GM19438 (cell line): ENCODE measurements at regions not wholly inside any gene's neighbourhood (a gene's known extent, or its start where the extent isn't known, plus 50 kb on each side); places are given as distances from the start of the nearest gene placed in this dataset.
"Not testable (repeated sequence)": the region's sequence is repeated elsewhere in the genome, so short reads cannot be mapped to it uniquely, and the experiment has no call there.

Source experiments
- ATAC-seq: cut with Tn5 transposase; IDR thresholded peaks from one replicate; pipeline ENCODE4 v1.9.1; 2021; ENCODE audit warnings: low read depth; ENCODE audit not compliant: unreplicated experiment

- ATAC-seq: no peak
These were observed 1411.0 kb upstream of the WWC1 start for GRCh38 chr5:166880456-166880855.

GRCh38 chr5:166881802-166882201 is 1409.6 kb upstream of the WWC1 start:
- ATAC-seq: no peak

- ATAC-seq: no peak
These were observed 1408.4 kb upstream of the WWC1 start for GRCh38 chr5:166883016-166883415.

GRCh38 chr5:166898166-166898565 is 1393.3 kb upstream of the WWC1 start:
- no peak for ATAC-seq

- no peak for ATAC-seq
These were observed 1392.1 kb upstream of the WWC1 start for GRCh38 chr5:166899343-166899742.

- no peak for ATAC-seq
These were observed 1386.9 kb upstream of the WWC1 start for GRCh38 chr5:166904571-166904970.

GRCh38 chr5:166906991-166907713 is 1384.3 kb upstream of the WWC1 start:
- no peak for ATAC-seq

GRCh38 chr5:166909040-166909439 is 1382.4 kb upstream of the WWC1 start:
- no peak for ATAC-seq

GRCh38 chr5:166909926-166910325 is 1381.5 kb upstream of the WWC1 start:
- no peak for ATAC-seq

GRCh38 chr5:166910995-166911394 is 1380.5 kb upstream of the WWC1 start:
- no peak for ATAC-seq

- ATAC-seq: no peak
These were observed 1375.4 kb upstream of the WWC1 start for GRCh38 chr5:166916021-166916420.

- no peak for ATAC-seq
These were observed 1365.3 kb upstream of the WWC1 start for GRCh38 chr5:166926138-166926537.

GRCh38 chr5:166926806-166927475 is 1364.5 kb upstream of the WWC1 start:
- not testable (repeated sequence) for ATAC-seq

GRCh38 chr5:166936351-166936750 is 1355.1 kb upstream of the WWC1 start:
- no peak for ATAC-seq

- no peak for ATAC-seq
These were observed 1353.4 kb upstream of the WWC1 start for GRCh38 chr5:166938071-166938470.

- no peak for ATAC-seq
These were observed 1348.5 kb upstream of the WWC1 start for GRCh38 chr5:166942948-166943347.

GRCh38 chr5:166947045-166947444 is 1344.4 kb upstream of the WWC1 start:
- no peak for ATAC-seq

GRCh38 chr5:166948679-166949078 is 1342.8 kb upstream of the WWC1 start:
- no peak for ATAC-seq

GRCh38 chr5:166952048-166952447 is 1339.4 kb upstream of the WWC1 start:
- no peak for ATAC-seq

GRCh38 chr5:166957782-166958181 is 1333.7 kb upstream of the WWC1 start:
- no peak for ATAC-seq

GRCh38 chr5:166959766-166960165 is 1331.7 kb upstream of the WWC1 start:
- ATAC-seq: no peak

GRCh38 chr5:166961028-166961427 is 1330.4 kb upstream of the WWC1 start:
- no peak for ATAC-seq
